ENCODE measurements at regions not wholly inside any gene's neighbourhood (a gene's known extent, or its start where the extent isn't known, plus 50 kb on each side); places are given as distances from the start of the nearest gene placed in this dataset.

- TF ChIP-seq CTCF (IDR thresholded peaks at IDR 0.05) (no peak), POLR2A (IDR thresholded peaks at IDR 0.05) (no peak)
Observed at GRCh38 chr9:84138541-84138940, 157.9 kb downstream of the RMI1 start.
